ENCODE measurements at regions not wholly inside any gene's neighbourhood (a gene's known extent, or its start where the extent isn't known, plus 50 kb on each side); places are given as distances from the start of the nearest gene placed in this dataset.

DNA sequence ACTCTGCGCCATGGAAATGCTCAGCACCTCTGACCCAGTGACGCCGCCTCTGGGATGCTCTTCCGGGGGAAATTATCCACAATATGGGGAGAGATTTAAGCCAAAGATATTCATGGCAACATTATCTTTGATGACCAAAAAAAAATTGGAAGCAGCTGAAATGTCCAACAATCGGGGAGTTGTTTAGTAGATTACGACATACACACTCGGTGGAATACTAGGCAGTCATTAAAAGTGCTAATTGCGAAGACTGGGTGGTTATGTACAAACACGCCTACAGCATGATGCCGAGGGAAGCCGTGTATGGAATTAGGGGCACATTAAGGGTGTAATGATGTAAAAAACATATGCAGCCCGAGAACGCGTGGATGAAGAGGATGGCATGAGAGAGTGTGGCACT is 75.2 kb downstream of the UNCX start:
- DNase-seq, result no peak
- H3K9me3 ChIP-seq (ENCODE audit: control insufficient read depth, low read length, poor library complexity, severe bottlenecking), result no peaks in the 10 kb centered on the region
- H3K36me3 Mint-ChIP-seq (ENCODE audit: low read depth), result no peaks in the 10 kb centered on the region
- H3K27ac Mint-ChIP-seq, result no peak overlapping the region
- no peaks in the 10 kb centered on the region for H3K4me1 Mint-ChIP-seq
- H3K27me3 Mint-ChIP-seq, result no peaks in the 10 kb centered on the region
- H3K4me3 Mint-ChIP-seq, result no peak overlapping the region
- no peak for ATAC-seq

DNA sequence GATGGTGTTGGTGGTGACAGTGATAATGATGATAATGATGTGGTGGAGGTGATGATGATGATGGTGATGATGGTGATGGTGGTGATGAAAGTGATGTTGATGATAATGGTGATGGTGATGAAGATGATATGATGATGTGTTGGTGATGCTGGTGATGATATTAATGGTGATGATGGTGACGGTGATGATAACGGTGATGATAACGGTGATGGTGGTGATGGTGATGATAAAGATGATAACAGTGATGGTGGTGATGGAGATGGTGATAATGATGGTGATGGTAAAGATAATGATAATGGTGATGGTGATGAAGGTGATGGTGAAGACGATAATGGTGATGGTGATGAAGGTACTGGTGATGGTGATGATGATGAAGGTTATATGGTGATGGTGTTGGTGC is 76.6 kb downstream of the UNCX start:
- Mint-ChIP-seq H3K4me1 (no peaks in the 10 kb centered on the region), H3K36me3 (ENCODE audit: low read depth) (no peaks in the 10 kb centered on the region), H3K27ac (no peak overlapping the region), H3K4me3 (no peak overlapping the region), H3K27me3 (no peaks in the 10 kb centered on the region)
- no peak for DNase-seq
- no peaks in the 10 kb centered on the region for H3K9me3 ChIP-seq (ENCODE audit: control insufficient read depth, low read length, poor library complexity, severe bottlenecking)
- ATAC-seq, result no peak

GRCh38 chr7:1309996-1310395 is 77.3 kb downstream of the UNCX start:
- H3K27ac Mint-ChIP-seq, result no peak overlapping the region
- ATAC-seq (no peak), DNase-seq (no peak)
- H3K36me3 Mint-ChIP-seq (ENCODE audit: low read depth), result no peaks in the 10 kb centered on the region
- H3K4me1 Mint-ChIP-seq, result no peaks in the 10 kb centered on the region
- no peak overlapping the region for H3K4me3 Mint-ChIP-seq
- no peaks in the 10 kb centered on the region for H3K9me3 ChIP-seq (ENCODE audit: control insufficient read depth, low read length, poor library complexity, severe bottlenecking)
- H3K27me3 Mint-ChIP-seq, result no peaks in the 10 kb centered on the region

DNA sequence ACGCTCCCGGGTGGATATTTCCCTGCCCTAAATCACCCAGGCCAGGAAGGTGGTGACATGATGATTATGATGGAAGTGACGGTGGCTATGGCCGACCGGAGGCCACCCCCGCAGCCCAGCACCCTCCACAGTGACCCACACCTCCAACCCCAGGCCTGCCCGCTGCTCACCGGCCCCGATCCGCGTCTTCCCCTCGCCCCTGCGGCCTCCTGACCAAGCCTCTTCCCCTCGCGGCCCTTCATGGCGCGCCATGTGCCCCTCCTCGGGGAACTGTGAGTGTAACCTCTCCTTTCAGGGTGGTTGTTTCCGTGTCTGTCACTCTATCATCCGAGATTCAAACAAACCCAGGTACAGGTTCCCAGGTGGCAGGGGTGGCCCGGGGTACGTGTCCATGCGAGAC is 78.3 kb downstream of the UNCX start:
- H3K27ac Mint-ChIP-seq, result no peak overlapping the region
- no peaks in the 10 kb centered on the region for H3K9me3 ChIP-seq (ENCODE audit: control insufficient read depth, low read length, poor library complexity, severe bottlenecking)
- no peaks in the 10 kb centered on the region for H3K36me3 Mint-ChIP-seq (ENCODE audit: low read depth)
- no peak for DNase-seq
- no peak for ATAC-seq
- H3K4me3 Mint-ChIP-seq, result no peak overlapping the region
- no peaks in the 10 kb centered on the region for H3K4me1 Mint-ChIP-seq
- peaks cover 4% of the 10 kb centered on the region for H3K27me3 Mint-ChIP-seq

DNA sequence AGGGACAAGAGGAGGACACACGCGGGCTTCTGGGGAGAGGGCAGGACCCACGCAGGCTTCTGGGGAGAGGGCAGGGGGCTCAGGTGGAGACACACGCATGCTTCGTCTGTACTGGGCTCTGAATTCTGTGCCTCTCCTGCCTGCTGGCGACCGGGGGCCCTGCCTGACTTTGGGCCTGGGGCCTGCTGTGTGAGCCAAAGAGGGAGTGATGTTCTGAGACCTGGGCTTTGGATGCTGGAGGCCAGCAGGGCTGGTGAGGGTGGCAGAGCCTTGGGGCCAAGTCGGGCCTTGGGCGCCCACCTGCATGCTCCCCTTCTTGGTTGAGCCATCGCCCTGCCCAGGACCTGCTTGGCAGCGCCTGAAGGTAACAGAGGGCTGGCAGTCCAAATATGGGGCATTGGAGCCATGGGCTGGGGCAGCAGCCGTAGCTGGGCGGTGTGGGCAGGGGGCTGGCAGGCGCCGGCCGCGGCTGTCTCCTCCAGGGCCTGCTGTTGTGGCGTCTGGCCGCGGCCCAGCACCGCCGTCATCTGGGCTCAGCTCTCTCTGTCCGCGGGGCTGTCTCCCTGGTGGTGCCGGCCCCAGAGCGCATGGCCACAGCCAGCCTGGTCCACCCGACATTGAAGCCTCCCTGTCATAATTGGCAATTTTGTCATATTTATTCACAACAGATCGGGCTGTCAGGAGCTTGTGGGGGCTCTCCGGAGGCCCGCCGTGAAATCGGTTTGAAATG is 78.9 kb downstream of the UNCX start:
- H3K27me3 Mint-ChIP-seq, result peaks cover 6% of the 10 kb centered on the region
- ATAC-seq (no peak), DNase-seq (no peak)
- H3K27ac Mint-ChIP-seq, result no peak overlapping the region
- no peaks in the 10 kb centered on the region for H3K4me1 Mint-ChIP-seq
- H3K4me3 Mint-ChIP-seq, result no peak overlapping the region
- no peaks in the 10 kb centered on the region for H3K36me3 Mint-ChIP-seq (ENCODE audit: low read depth)
- no peaks in the 10 kb centered on the region for H3K9me3 ChIP-seq (ENCODE audit: control insufficient read depth, low read length, poor library complexity, severe bottlenecking)

DNA sequence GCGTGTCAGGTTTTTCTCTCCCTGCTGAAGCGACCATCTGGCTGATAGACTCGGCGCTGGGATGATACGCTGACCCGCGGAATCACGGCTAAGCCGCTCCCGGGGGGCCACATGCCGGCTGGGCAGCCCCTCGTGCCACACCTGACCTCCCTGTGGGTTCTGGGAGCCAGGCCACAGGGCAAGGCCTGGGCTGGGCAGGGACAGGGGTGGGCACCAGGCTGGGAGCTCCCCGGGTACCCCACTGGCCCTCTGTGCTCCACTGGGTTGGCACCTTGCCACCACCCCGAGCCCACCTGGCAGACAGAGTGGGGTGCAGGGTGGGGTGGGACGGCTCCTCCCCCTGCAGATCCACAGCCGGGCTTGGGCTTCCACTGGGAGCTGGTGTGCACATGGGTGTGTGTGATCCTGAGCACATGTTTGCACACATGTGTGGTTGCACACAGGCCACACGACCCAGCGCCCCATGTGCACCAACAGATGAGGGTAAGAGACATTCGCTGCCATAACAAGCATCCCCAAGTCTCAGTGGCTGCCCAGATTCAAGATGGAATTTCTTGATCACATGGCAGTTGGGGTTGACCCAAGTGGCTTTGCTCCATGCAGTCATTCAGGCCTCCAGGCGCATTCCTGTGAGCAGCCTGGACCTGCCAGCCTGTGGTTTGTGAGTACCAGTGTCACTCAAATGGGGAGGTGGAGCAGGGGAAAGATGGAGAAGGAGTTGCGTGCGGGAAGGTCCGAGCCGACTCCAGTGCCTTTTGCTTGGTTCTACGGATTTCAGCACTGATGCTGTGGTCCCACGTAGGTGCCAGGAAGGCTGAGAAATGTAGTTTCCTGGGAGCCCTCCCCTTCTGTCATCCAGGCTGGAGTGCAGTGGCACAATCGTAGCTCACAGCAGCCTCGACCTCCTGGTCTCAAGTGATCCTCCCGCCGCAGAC is 79.7 kb downstream of the UNCX start:
- no peak for ATAC-seq
- Mint-ChIP-seq H3K27ac (no peak overlapping the region), H3K36me3 (ENCODE audit: low read depth) (no peaks in the 10 kb centered on the region), H3K4me1 (no peaks in the 10 kb centered on the region), H3K27me3 (peaks cover 6% of the 10 kb centered on the region), H3K4me3 (no peak overlapping the region)
- H3K9me3 ChIP-seq (ENCODE audit: control insufficient read depth, low read length, poor library complexity, severe bottlenecking), result no peaks in the 10 kb centered on the region
- DNase-seq, result no peak

GRCh38 chr7:1313613-1314012 is 80.9 kb downstream of the UNCX start:
- H3K9me3 ChIP-seq (ENCODE audit: control insufficient read depth, low read length, poor library complexity, severe bottlenecking), result no peaks in the 10 kb centered on the region
- DNase-seq (no peak), ATAC-seq (no peak)
- Mint-ChIP-seq H3K36me3 (ENCODE audit: low read depth) (no peaks in the 10 kb centered on the region), H3K4me3 (no peak overlapping the region), H3K27me3 (peaks cover 6% of the 10 kb centered on the region), H3K4me1 (no peaks in the 10 kb centered on the region), H3K27ac (no peak overlapping the region)

DNA sequence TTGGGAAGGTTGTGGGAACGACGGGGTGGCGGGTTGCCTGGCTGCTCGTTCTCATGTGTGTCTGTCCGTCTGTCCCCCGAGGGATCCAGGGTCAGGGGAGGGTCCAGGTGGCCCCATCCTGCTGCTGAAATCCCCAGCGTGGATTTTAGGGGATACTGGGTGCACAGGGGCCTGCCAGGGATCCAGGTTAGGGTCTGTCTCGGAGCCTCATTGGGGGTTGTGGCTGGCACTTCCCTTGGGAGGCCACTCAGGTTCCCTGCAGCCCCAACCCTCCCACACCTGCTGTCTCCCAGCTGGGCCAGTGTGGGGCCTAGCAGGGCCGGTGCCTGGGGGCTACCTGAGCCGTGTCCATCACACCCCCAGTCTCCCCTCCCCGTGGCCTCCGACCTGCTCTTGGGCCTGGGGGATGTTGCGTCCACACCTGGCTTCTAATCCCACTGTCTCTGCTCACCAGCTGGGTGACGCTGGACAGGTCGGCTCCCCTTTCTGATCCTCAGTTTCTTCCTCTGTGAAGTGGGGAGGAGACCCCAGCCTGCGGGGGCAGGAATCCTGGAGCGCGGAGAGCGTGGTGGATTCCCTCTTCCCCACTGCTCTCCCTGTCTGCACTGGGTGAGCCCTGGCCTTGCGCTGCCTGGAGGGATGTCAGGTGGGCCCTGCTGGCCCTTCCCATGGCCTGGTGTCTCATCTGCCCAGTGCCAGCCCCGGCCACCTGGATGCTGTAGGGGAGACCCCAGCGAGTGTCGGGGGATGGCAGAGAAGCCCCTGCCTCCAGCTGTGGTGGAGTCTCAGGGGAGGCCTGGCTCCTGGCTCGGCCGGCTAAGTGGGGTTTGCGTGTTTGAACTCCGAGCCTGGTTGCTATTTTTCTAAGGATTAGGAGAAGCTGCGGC is 81.6 kb downstream of the UNCX start:
- no peaks in the 10 kb centered on the region for H3K36me3 Mint-ChIP-seq (ENCODE audit: low read depth)
- ATAC-seq, result no peak
- H3K27me3 Mint-ChIP-seq, result peaks cover 6% of the 10 kb centered on the region
- no peak overlapping the region for H3K27ac Mint-ChIP-seq
- no peaks in the 10 kb centered on the region for H3K4me1 Mint-ChIP-seq
- H3K4me3 Mint-ChIP-seq, result no peak overlapping the region
- no peaks in the 10 kb centered on the region for H3K9me3 ChIP-seq (ENCODE audit: control insufficient read depth, low read length, poor library complexity, severe bottlenecking)
- no peak for DNase-seq

DNA sequence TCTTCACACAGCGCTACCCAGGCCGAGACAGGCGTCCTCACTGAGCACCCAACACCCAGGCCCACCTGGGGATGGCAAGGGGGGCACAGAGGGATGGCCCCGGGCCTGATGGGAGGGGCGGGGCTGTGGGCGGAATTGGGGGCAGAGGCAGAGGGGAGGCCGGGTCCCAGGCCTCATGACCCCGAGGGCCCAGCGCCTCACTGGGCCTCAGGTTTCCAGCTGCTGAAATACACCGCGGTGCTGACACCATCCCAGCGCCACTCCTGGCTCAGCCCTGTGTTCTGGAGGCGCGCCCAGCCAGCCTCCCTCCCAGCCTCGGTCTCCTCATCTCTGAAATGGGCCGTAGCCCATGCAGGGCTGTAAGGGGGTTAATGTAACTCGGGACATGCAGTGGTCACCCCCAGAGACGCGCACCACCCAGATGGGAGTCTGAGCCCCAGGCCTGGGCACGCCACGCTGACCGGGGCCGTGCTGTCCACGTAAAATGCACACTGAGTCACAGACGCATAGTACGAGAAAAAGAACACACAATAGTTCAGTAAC is 82.3 kb downstream of the UNCX start:
- Mint-ChIP-seq H3K4me3 (no peak overlapping the region), H3K36me3 (ENCODE audit: low read depth) (no peaks in the 10 kb centered on the region), H3K27ac (no peak overlapping the region), H3K27me3 (peaks cover 6% of the 10 kb centered on the region), H3K4me1 (no peaks in the 10 kb centered on the region)
- DNase-seq (no peak), ATAC-seq (no peak)
- no peaks in the 10 kb centered on the region for H3K9me3 ChIP-seq (ENCODE audit: control insufficient read depth, low read length, poor library complexity, severe bottlenecking)

DNA sequence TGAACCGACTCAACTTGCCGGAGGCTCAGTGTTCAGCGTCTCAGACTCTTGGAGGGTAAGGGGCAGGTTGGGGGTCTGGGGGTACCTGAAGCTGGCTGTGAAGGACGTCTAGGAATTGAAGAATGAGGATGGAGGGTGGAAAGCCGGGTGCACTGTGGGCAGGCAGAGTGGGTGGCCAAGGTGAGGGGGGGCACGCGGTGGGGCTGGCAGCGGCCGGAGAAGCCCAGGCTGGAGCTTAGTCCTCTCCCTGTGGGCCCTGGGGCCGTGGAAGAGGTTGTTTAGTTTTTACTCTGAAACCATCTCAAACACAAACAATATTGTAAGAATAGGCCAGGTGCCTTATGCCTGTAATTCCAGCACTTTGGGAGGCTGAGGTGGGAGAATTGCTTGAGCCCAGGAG is 83.4 kb downstream of the UNCX start:
- peaks cover 6% of the 10 kb centered on the region for H3K27me3 Mint-ChIP-seq
- H3K36me3 Mint-ChIP-seq (ENCODE audit: low read depth), result no peaks in the 10 kb centered on the region
- H3K27ac Mint-ChIP-seq, result no peak overlapping the region
- H3K4me1 Mint-ChIP-seq, result no peaks in the 10 kb centered on the region
- no peaks in the 10 kb centered on the region for H3K9me3 ChIP-seq (ENCODE audit: control insufficient read depth, low read length, poor library complexity, severe bottlenecking)
- no peak for DNase-seq
- no peak for ATAC-seq
- H3K4me3 Mint-ChIP-seq, result no peak overlapping the region

DNA sequence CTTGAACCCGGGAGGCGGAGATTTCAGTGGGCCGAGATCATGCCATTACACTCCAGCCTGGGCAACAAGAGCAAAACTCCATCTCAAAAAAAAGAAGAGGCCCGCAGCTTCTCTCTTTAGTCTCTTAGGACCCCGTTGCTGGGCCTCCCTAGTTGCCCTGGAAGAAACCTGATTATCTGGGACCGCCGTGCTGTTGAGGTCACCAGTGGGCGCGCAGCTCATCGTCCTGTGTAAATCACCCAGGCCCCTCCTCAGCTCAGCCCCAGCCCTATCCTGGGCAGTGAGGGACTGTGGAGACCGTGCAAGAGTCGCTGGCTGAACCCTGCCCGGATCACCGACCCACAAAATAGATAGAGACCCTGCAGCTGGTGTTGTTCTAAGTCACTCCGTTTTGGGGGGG is 85.0 kb downstream of the UNCX start:
- H3K27ac Mint-ChIP-seq, result no peak overlapping the region
- no peaks in the 10 kb centered on the region for H3K4me1 Mint-ChIP-seq
- DNase-seq (no peak), ATAC-seq (no peak)
- H3K4me3 Mint-ChIP-seq, result no peak overlapping the region
- peaks cover 6% of the 10 kb centered on the region for H3K27me3 Mint-ChIP-seq
- no peaks in the 10 kb centered on the region for H3K9me3 ChIP-seq (ENCODE audit: control insufficient read depth, low read length, poor library complexity, severe bottlenecking)
- no peaks in the 10 kb centered on the region for H3K36me3 Mint-ChIP-seq (ENCODE audit: low read depth)

DNA sequence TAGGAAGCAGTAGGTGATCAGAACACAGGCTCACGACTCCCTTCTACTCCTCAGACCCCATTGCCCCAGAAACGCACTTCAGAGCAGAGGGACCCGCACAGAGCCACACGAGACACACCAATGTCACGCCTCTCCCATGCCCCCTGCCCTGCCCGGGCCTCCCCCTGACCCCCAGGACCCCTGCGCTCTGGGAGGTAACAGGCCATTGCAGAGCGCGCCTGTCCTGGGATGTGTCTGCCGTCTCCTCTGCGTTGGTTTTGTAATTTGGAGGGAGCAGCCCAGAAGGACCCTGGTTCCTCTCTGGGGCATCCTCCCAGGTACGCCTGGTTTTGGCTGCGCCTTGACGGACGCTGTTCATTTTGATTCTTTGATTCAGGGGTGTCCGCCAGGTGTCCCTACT is 85.4 kb downstream of the UNCX start:
- Mint-ChIP-seq H3K27ac (no peak overlapping the region), H3K4me1 (no peaks in the 10 kb centered on the region), H3K36me3 (ENCODE audit: low read depth) (no peaks in the 10 kb centered on the region), H3K27me3 (peaks cover 6% of the 10 kb centered on the region), H3K4me3 (no peak overlapping the region)
- ATAC-seq (no peak), DNase-seq (no peak)
- no peaks in the 10 kb centered on the region for H3K9me3 ChIP-seq (ENCODE audit: control insufficient read depth, low read length, poor library complexity, severe bottlenecking)

GRCh38 chr7:1318661-1319060 is 86.0 kb downstream of the UNCX start:
- no peaks in the 10 kb centered on the region for H3K36me3 Mint-ChIP-seq (ENCODE audit: low read depth)
- DNase-seq (no peak), ATAC-seq (no peak)
- H3K4me1 Mint-ChIP-seq, result no peaks in the 10 kb centered on the region
- peaks cover 6% of the 10 kb centered on the region for H3K27me3 Mint-ChIP-seq
- H3K9me3 ChIP-seq (ENCODE audit: control insufficient read depth, low read length, poor library complexity, severe bottlenecking), result no peaks in the 10 kb centered on the region
- no peak overlapping the region for H3K27ac Mint-ChIP-seq
- no peak overlapping the region for H3K4me3 Mint-ChIP-seq

Data from T-helper 17 cell (primary cell).